HCT116 (cell line): ENCODE measurements at regions not wholly inside any gene's neighbourhood (a gene's known extent, or its start where the extent isn't known, plus 50 kb on each side); places are given as distances from the start of the nearest gene placed in this dataset.

Experiments
- ATAC-seq: fragments of 200-7000 bp; cut with Tn5 transposase; 2 replicates; pipeline ENCODE4 v1.9.1; 2020; ENCODE audit warnings: mild to moderate bottlenecking, moderate library complexity
- BruUV-seq: library from RNA; stranded (reverse); fragments of 400-500 nt; replicated peaks from 2 replicates; lab custom pipeline; 2021; lab: Mats Ljungman, UMichigan
- CTCF ChIA-PET: fragments of 300-600 bp; sonication (Branson Sonifier 250); formaldehyde crosslinking; loops from one replicate; lab custom pipeline; 2021; ENCODE audit warnings: antibody characterized with exemption; lab: Charles Lee
- POLR2A ChIA-PET: fragments of 300-600, 350-600 bp; sonication (Branson Sonifier 250); formaldehyde crosslinking; loops from one replicate; lab custom pipeline; 2021; ENCODE audit warnings: antibody characterized with exemption; lab: Charles Lee
- RAD21 ChIA-PET, 2 experiments: fragments of 300-600 bp; sonication (Branson Sonifier 250); formaldehyde crosslinking; loops; one replicate each; lab custom pipeline; 2023; ENCODE audit warnings: low total read pairs in 2 of 2; ENCODE audit not compliant: uncharacterized antibody in 2 of 2, unreplicated experiment in 2 of 2, low non-redundant PET in 1 of 2; lab: Charles Lee
- DNase-seq: peaks from one replicate; pipeline ENCODE4 v3.0.0-alpha.2; 2010; ENCODE audit warnings: low read depth, low spot score
- H2AFZ ChIP-seq: fragments of 200-600 bp; shearing (Covaris generic), sonication (generic); 2 replicates; pipeline ENCODE4 v1.6.1; 2017; ENCODE audit warnings: low read depth, mixed run types, mixed read lengths, antibody characterized with exemption, low read length; ENCODE audit not compliant: poor library complexity, severe bottlenecking
- H3K27ac ChIP-seq: 2 replicates; pipeline ENCODE4 v1.5.1; 2012; ENCODE audit warnings: low read depth, low read length
- H3K27me3 ChIP-seq: fragments of 200-600 bp; sonication (generic); 2 replicates; pipeline ENCODE4 v1.6.1; 2016; ENCODE audit warnings: mixed run types, low read length, mixed read lengths; ENCODE audit not compliant: insufficient read depth
- H3K36me3 ChIP-seq, 2 experiments: fragments of 200-500 bp in 1 of 2; fragments of 200-600 bp in 1 of 2; sonication (Bioruptor generic) in 1 of 2; sonication (generic) in 1 of 2; 2 replicates each; pipeline versions ENCODE4 v1.5.1 to v1.6.1; 2014 to 2016; ENCODE audit warnings: low read length in 2 of 2, inconsistent platforms in 1 of 2, mixed read lengths in 1 of 2, mixed run types in 1 of 2; ENCODE audit not compliant: insufficient read depth in 2 of 2, control insufficient read depth in 1 of 2
- H3K4me1 ChIP-seq, 2 experiments: fragments of 200-600 bp in 1 of 2; sonication (generic) in 1 of 2; 2 replicates each; pipeline versions ENCODE4 v1.5.1 to v1.6.1; 2012 to 2017; ENCODE audit warnings: low read length in 2 of 2, inconsistent platforms in 1 of 2, mild to moderate bottlenecking in 1 of 2, mixed read lengths in 1 of 2, mixed run types in 1 of 2, moderate library complexity in 1 of 2; ENCODE audit not compliant: insufficient read depth in 2 of 2, control insufficient read depth in 1 of 2
- H3K4me2 ChIP-seq: fragments of 200-600 bp; sonication (generic); 2 replicates; pipeline ENCODE4 v1.6.1; 2017; ENCODE audit warnings: mixed run types, low read length, mixed read lengths
- H3K4me3 ChIP-seq, 2 experiments: fragments of 200-600 bp in 1 of 2; sonication (generic) in 1 of 2; replicated peaks in 1 of 2; 2 replicates each; pipeline ENCODE4 v1.5.1; 2011 to 2016; ENCODE audit warnings: low read length in 2 of 2, control low read depth in 1 of 2, low read depth in 1 of 2, mild to moderate bottlenecking in 1 of 2, mixed read lengths in 1 of 2, mixed run types in 1 of 2
- H3K79me2 ChIP-seq: fragments of 200-600 bp; sonication (generic); 2 replicates; pipeline ENCODE4 v1.6.1; 2017; ENCODE audit warnings: mild to moderate bottlenecking, mixed run types, low read length, moderate library complexity, mixed read lengths; ENCODE audit not compliant: insufficient read depth
- H3K9ac ChIP-seq: fragments of 200-600 bp; sonication (generic); 2 replicates; pipeline ENCODE4 v1.6.1; 2016; ENCODE audit warnings: low read length, mixed read lengths
- H3K9me2 ChIP-seq: fragments of 200-600 bp; sonication (generic), shearing (Covaris generic); 2 replicates; pipeline ENCODE4 v1.6.1; 2017; ENCODE audit warnings: mixed run types, mild to moderate bottlenecking, moderate library complexity; ENCODE audit not compliant: insufficient read depth
- H3K9me3 ChIP-seq, 2 experiments: fragments of 200-500 bp in 1 of 2; fragments of 200-600 bp in 1 of 2; sonication (Bioruptor generic) in 1 of 2; sonication (generic) in 1 of 2; 2 replicates each; pipeline ENCODE4 v1.6.1; 2014 to 2017; ENCODE audit warnings: low read length in 2 of 2, mixed read lengths in 2 of 2, inconsistent platforms in 1 of 2, low read depth in 1 of 2, mild to moderate bottlenecking in 1 of 2, mixed run types in 1 of 2, moderate library complexity in 1 of 2; ENCODE audit not compliant: control insufficient read depth in 1 of 2, insufficient read depth in 1 of 2
- H4K20me1 ChIP-seq: fragments of 200-600 bp; sonication (generic), shearing (Covaris generic); 2 replicates; pipeline ENCODE4 v1.6.1; 2017; ENCODE audit warnings: mixed run types, mild to moderate bottlenecking, moderate library complexity; ENCODE audit not compliant: insufficient read depth
- ATF3 ChIP-seq: IDR thresholded peaks from 2 replicates; pipeline ENCODE4 v1.6.1; 2012
- CBX3 ChIP-seq: IDR thresholded peaks from 2 replicates; pipeline ENCODE4 v1.6.1; 2012; ENCODE audit warnings: low read depth
- CTCF ChIP-seq, 3 experiments: fragments of 200-600 bp in 1 of 3; sonication (generic) in 1 of 3; IDR thresholded peaks in 2 of 3; conservative IDR thresholded peaks in 1 of 3; 2 replicates each; pipeline ENCODE4 v1.5.1; 2012 to 2017; ENCODE audit warnings: low read depth in 2 of 3, low read length in 2 of 3, antibody characterized with exemption in 1 of 3, borderline replicate concordance in 1 of 3, control low read depth in 1 of 3, mild to moderate bottlenecking in 1 of 3, mixed read lengths in 1 of 3, mixed run types in 1 of 3, moderate library complexity in 1 of 3; ENCODE audit not compliant: insufficient read depth in 1 of 3
- EGR1 ChIP-seq: IDR thresholded peaks from 2 replicates; pipeline ENCODE4 v1.6.1; 2012; ENCODE audit warnings: low read depth
- EZH2phosphoT487 ChIP-seq: fragments of 200-600 bp; IDR thresholded peaks from 2 replicates; pipeline ENCODE4 v1.6.1; 2018; ENCODE audit warnings: antibody characterized with exemption, borderline replicate concordance
- FOSL1 ChIP-seq: IDR thresholded peaks from 2 replicates; pipeline ENCODE4 v1.6.1; 2012; ENCODE audit warnings: low read depth
- JUND ChIP-seq: IDR thresholded peaks from 2 replicates; pipeline ENCODE4 v1.6.1; 2012
- MAX ChIP-seq: IDR thresholded peaks from 2 replicates; pipeline ENCODE4 v1.6.1; 2012
- POLR2A ChIP-seq: IDR thresholded peaks from 2 replicates; pipeline ENCODE4 v1.7.0; 2011; ENCODE audit warnings: borderline replicate concordance; ENCODE audit not compliant: insufficient read depth, insufficient read length; ENCODE audit errors: extremely low read depth
- POLR2AphosphoS5 ChIP-seq: IDR thresholded peaks from 2 replicates; pipeline ENCODE4 v1.6.1; 2011; ENCODE audit warnings: mild to moderate bottlenecking, low read depth, low read length, moderate library complexity
- REST ChIP-seq: IDR thresholded peaks from 2 replicates; pipeline ENCODE4 v1.6.1; 2012; ENCODE audit warnings: low read depth
- SP1 ChIP-seq: IDR thresholded peaks from 2 replicates; pipeline ENCODE4 v1.6.1; 2012; ENCODE audit warnings: low read depth
- SRF ChIP-seq: IDR thresholded peaks from 2 replicates; pipeline ENCODE4 v1.6.1; 2012; ENCODE audit warnings: low read depth
- TCF7L2 ChIP-seq: IDR thresholded peaks from 2 replicates; pipeline ENCODE4 v1.7.0; 2011; ENCODE audit warnings: borderline replicate concordance, inconsistent platforms; ENCODE audit not compliant: insufficient read depth, insufficient read length; ENCODE audit errors: extremely low read depth
- YY1 ChIP-seq: IDR thresholded peaks from 2 replicates; pipeline ENCODE4 v1.6.1; 2011; ENCODE audit warnings: low read length, low read depth, moderate library complexity, mild to moderate bottlenecking; ENCODE audit not compliant: insufficient replicate concordance; ENCODE audit errors: extremely low read depth
- intact Hi-C: fragments of 100-400 bp; cut with micrococcal nuclease; formaldehyde crosslinking; loops from 2 replicates; pipeline ENCODE4 v1.10.0; 2022

- H3K4me3 ChIP-seq, result no peak overlapping the region
- RAD21 ChIA-PET, result no interaction called here
- no peaks in the 10 kb centered on the region for H3K9me2 ChIP-seq
- ATAC-seq, result no peak
- H3K79me2 ChIP-seq, result no peaks in the 10 kb centered on the region
- CTCF ChIA-PET, result no interaction called here
- intact Hi-C loops, result no loop called here
- H3K9me3 ChIP-seq, result no peaks in the 10 kb centered on the region
- no peaks in the 10 kb centered on the region for H3K4me1 ChIP-seq
- no peak overlapping the region for H2AFZ ChIP-seq
- BruUV-seq, result no TSS peak
- H3K27ac ChIP-seq, result no peak overlapping the region
- DNase-seq, result no peak
- H3K4me2 ChIP-seq, result no peak overlapping the region
- H4K20me1 ChIP-seq, result no peaks in the 10 kb centered on the region
- H3K9ac ChIP-seq, result no peak overlapping the region
- H3K27me3 ChIP-seq, result peaks cover 4% of the 10 kb centered on the region; the same call in 1 of the 2 replicates
- no peaks in the 10 kb centered on the region for H3K36me3 ChIP-seq
- TF ChIP-seq REST (no peak), CBX3 (no peak), TCF7L2 (no peak), EGR1 (no peak), EZH2phosphoT487 (no peak), POLR2AphosphoS5 (no peak)
- POLR2A ChIA-PET, result no interaction called here
Observed at GRCh38 chr10:59108886-59109288, 67.6 kb upstream of the PHYHIPL start.

GRCh38 chr10:59109826-59110225, 66.6 kb upstream of the PHYHIPL start:
- no peak for DNase-seq
- Histone ChIP-seq H3K27ac (no peak overlapping the region), H3K4me2 (no peak overlapping the region), H3K9me2 (no peaks in the 10 kb centered on the region), H4K20me1 (no peaks in the 10 kb centered on the region), H3K4me1 (no peaks in the 10 kb centered on the region), H3K79me2 (no peaks in the 10 kb centered on the region), H3K9ac (no peak overlapping the region), H2AFZ (no peak overlapping the region), H3K9me3 (no peaks in the 10 kb centered on the region), H3K27me3 (peaks cover 4% of the 10 kb centered on the region; the same call in 1 of the 2 replicates), H3K36me3 (no peaks in the 10 kb centered on the region), H3K4me3 (no peak overlapping the region)
- intact Hi-C loops, result no loop called here
- POLR2A ChIA-PET, result no interaction called here
- BruUV-seq, result no TSS peak
- RAD21 ChIA-PET, result no interaction called here
- no peak for ATAC-seq
- CTCF ChIA-PET, result no interaction called here
- no peak for TF ChIP-seq TCF7L2
- TF ChIP-seq CTCF (IDR thresholded peaks at IDR 0.05 in 2 of 3, conservative IDR thresholded peaks at IDR 0.05 in 1 of 3; ENCODE audit: borderline replicate concordance in 1 of 3, insufficient read depth in 1 of 3, low read depth in 2 of 3, low read length in 2 of 3), result no peak
- TF ChIP-seq JUND, result no peak
- no peak for TF ChIP-seq FOSL1
- TF ChIP-seq POLR2AphosphoS5, result no peak
- no peak for TF ChIP-seq POLR2A
- TF ChIP-seq YY1, result no peak
- TF ChIP-seq SP1, result no peak
- TF ChIP-seq MAX, result no peak
- TF ChIP-seq ATF3, result no peak
- TF ChIP-seq EZH2phosphoT487, result no peak
- no peak for TF ChIP-seq SRF
- no peak for TF ChIP-seq EGR1
